HEK293 (cell line): ENCODE measurements at regions not wholly inside any gene's neighbourhood (a gene's known extent, or its start where the extent isn't known, plus 50 kb on each side); places are given as distances from the start of the nearest gene placed in this dataset.

Experiments
- CTCF ChIA-PET: fragments of 350-600 bp; formaldehyde crosslinking; extraction: SDS; loops from one replicate; lab custom pipeline; 2021; ENCODE audit warnings: antibody characterized with exemption; lab: Yijun Ruan, JAX
- POLR2A ChIA-PET: fragments of 300-600 bp; formaldehyde crosslinking; extraction: SDS; loops from one replicate; lab custom pipeline; 2020; ENCODE audit warnings: antibody characterized with exemption, inconsistent platforms; lab: Yijun Ruan, JAX
- H3K27ac ChIP-seq: fragments of 200-500 bp; sonication (Bioruptor generic); 2 replicates; pipeline ENCODE4 v1.5.1; 2014; ENCODE audit warnings: low read depth, low read length, control low read depth, inconsistent platforms; ENCODE audit errors: extremely low read depth
- H3K36me3 ChIP-seq, 2 experiments: fragments of 200-500 bp in 1 of 2; sonication (Bioruptor generic) in 1 of 2; 1 replicate in 1 of 2; 2 replicates in 1 of 2; pipeline ENCODE4 v1.5.1; 2014 to 2017; ENCODE audit warnings: inconsistent platforms in 2 of 2, low read length in 2 of 2; ENCODE audit not compliant: control insufficient read depth in 2 of 2, insufficient read depth in 1 of 2
- H3K4me1 ChIP-seq: fragments of 200-500 bp; sonication (Bioruptor generic); 2 replicates; pipeline ENCODE4 v1.5.1; 2014; ENCODE audit warnings: mild to moderate bottlenecking, low read length, inconsistent platforms; ENCODE audit not compliant: control insufficient read depth, insufficient read depth
- H3K4me3 ChIP-seq: 2 replicates; pipeline ENCODE4 v1.5.1; 2011; ENCODE audit warnings: low read depth, mild to moderate bottlenecking, control low read depth, low read length, moderate library complexity
- H3K9me3 ChIP-seq: fragments of 200-500 bp; sonication (Bioruptor generic); 2 replicates; pipeline ENCODE4 v1.5.1; 2014; ENCODE audit warnings: low read depth, low read length, inconsistent platforms; ENCODE audit not compliant: control insufficient read depth, insufficient read depth
- BCL11A ChIP-seq: fragments of 450-650 bp; formaldehyde crosslinking; IDR thresholded peaks from 2 replicates; pipeline ENCODE4 v1.5.1; 2016; ENCODE audit warnings: low read depth, missing biosample characterization, missing genetic modification characterization
- HOXD13 ChIP-seq: sonication (generic); formaldehyde crosslinking; IDR thresholded peaks from 2 replicates; pipeline ENCODE4 v1.8.0; 2022; ENCODE audit warnings: missing genetic modification reagents, borderline replicate concordance
- KLF1 ChIP-seq: fragments of 450-650 bp; formaldehyde crosslinking; IDR thresholded peaks from 2 replicates; pipeline ENCODE4 v1.5.1; 2016; ENCODE audit warnings: missing biosample characterization, missing genetic modification characterization
- MYNN ChIP-seq: fragments of 450-650 bp; formaldehyde crosslinking; IDR thresholded peaks from 2 replicates; pipeline ENCODE4 v1.5.1; 2016; ENCODE audit warnings: missing biosample characterization, missing genetic modification characterization, borderline replicate concordance
- MZF1 ChIP-seq: fragments of 450-650 bp; formaldehyde crosslinking; IDR thresholded peaks from 2 replicates; pipeline ENCODE4 v1.5.1; 2017; ENCODE audit warnings: missing biosample characterization, missing genetic modification characterization, borderline replicate concordance
- OSR2 ChIP-seq: fragments of 450-650 bp; formaldehyde crosslinking; IDR thresholded peaks from 2 replicates; pipeline ENCODE4 v1.5.1; 2016; ENCODE audit warnings: missing biosample characterization, missing genetic modification characterization
- PRDM6 ChIP-seq: fragments of 450-650 bp; formaldehyde crosslinking; IDR thresholded peaks from 2 replicates; pipeline ENCODE4 v1.5.1; 2017; ENCODE audit warnings: missing biosample characterization, missing genetic modification characterization
- SETDB1 ChIP-seq: IDR thresholded peaks from one replicate; pipeline ENCODE4 v1.6.1; 2017; ENCODE audit warnings: mild to moderate bottlenecking, low read length, moderate library complexity, mixed read lengths; ENCODE audit not compliant: insufficient read length
- WT1 ChIP-seq: fragments of 450-650 bp; formaldehyde crosslinking; IDR thresholded peaks from 2 replicates; pipeline ENCODE4 v1.5.1; 2016; ENCODE audit warnings: missing biosample characterization, missing genetic modification characterization
- ZBTB10 ChIP-seq: fragments of 450-650 bp; formaldehyde crosslinking; IDR thresholded peaks from 2 replicates; pipeline ENCODE4 v1.5.1; 2016; ENCODE audit warnings: missing biosample characterization, missing genetic modification characterization
- ZBTB6 ChIP-seq: fragments of 450-650 bp; formaldehyde crosslinking; IDR thresholded peaks from 2 replicates; pipeline ENCODE4 v1.5.1; 2017; ENCODE audit warnings: missing biosample characterization, missing genetic modification characterization
- ZIC2 ChIP-seq: fragments of 450-650 bp; formaldehyde crosslinking; IDR thresholded peaks from 2 replicates; pipeline ENCODE4 v1.5.1; 2016; ENCODE audit warnings: missing biosample characterization, missing genetic modification characterization
- ZNF169 ChIP-seq: fragments of 450-650 bp; formaldehyde crosslinking; IDR thresholded peaks from 2 replicates; pipeline ENCODE4 v1.5.1; 2016; ENCODE audit warnings: missing biosample characterization, missing genetic modification characterization
- ZNF175 ChIP-seq: fragments of 450-650 bp; formaldehyde crosslinking; IDR thresholded peaks from 2 replicates; pipeline ENCODE4 v1.5.1; 2016; ENCODE audit warnings: missing biosample characterization, missing genetic modification characterization
- ZNF202 ChIP-seq: fragments of 450-650 bp; formaldehyde crosslinking; IDR thresholded peaks from 2 replicates; pipeline ENCODE4 v1.5.1; 2016; ENCODE audit warnings: missing biosample characterization, missing genetic modification characterization, borderline replicate concordance
- ZNF211 ChIP-seq: fragments of 450-650 bp; formaldehyde crosslinking; IDR thresholded peaks from 2 replicates; pipeline ENCODE4 v1.5.1; 2016; ENCODE audit warnings: low read depth, missing biosample characterization, missing genetic modification characterization
- ZNF292 ChIP-seq: fragments of 450-650 bp; formaldehyde crosslinking; IDR thresholded peaks from 2 replicates; pipeline ENCODE4 v1.5.1; 2016; ENCODE audit warnings: low read depth, missing biosample characterization, missing genetic modification characterization, borderline replicate concordance
- ZNF362 ChIP-seq: fragments of 450-650 bp; formaldehyde crosslinking; IDR thresholded peaks from 2 replicates; pipeline ENCODE4 v1.5.1; 2016; ENCODE audit warnings: missing biosample characterization, missing genetic modification characterization
- ZNF416 ChIP-seq: fragments of 450-650 bp; formaldehyde crosslinking; IDR thresholded peaks from 2 replicates; pipeline ENCODE4 v1.5.1; 2016; ENCODE audit warnings: missing biosample characterization, missing genetic modification characterization
- ZNF514 ChIP-seq: fragments of 450-650 bp; formaldehyde crosslinking; IDR thresholded peaks from 2 replicates; pipeline ENCODE4 v1.5.1; 2016; ENCODE audit warnings: missing biosample characterization, missing genetic modification characterization
- ZNF571 ChIP-seq: fragments of 450-650 bp; formaldehyde crosslinking; IDR thresholded peaks from 2 replicates; pipeline ENCODE4 v1.5.0; 2017; ENCODE audit warnings: missing biosample characterization, missing genetic modification characterization
- ZNF624 ChIP-seq: fragments of 450-650 bp; formaldehyde crosslinking; IDR thresholded peaks from 2 replicates; pipeline ENCODE4 v1.5.1; 2017; ENCODE audit warnings: missing biosample characterization, missing genetic modification characterization
- ZNF645 ChIP-seq: fragments of 450-650 bp; formaldehyde crosslinking; IDR thresholded peaks from 2 replicates; pipeline ENCODE4; 2016; ENCODE audit warnings: missing biosample characterization, missing genetic modification characterization
- ZNF692 ChIP-seq: fragments of 450-650 bp; formaldehyde crosslinking; IDR thresholded peaks from 2 replicates; pipeline ENCODE4 v1.5.1; 2016; ENCODE audit warnings: missing biosample characterization, missing genetic modification characterization
- ZNF747 ChIP-seq: fragments of 450-650 bp; formaldehyde crosslinking; IDR thresholded peaks from 2 replicates; pipeline ENCODE4 v1.5.1; 2016; ENCODE audit warnings: missing biosample characterization, missing genetic modification characterization
- ZNF776 ChIP-seq: fragments of 450-650 bp; formaldehyde crosslinking; IDR thresholded peaks from 2 replicates; pipeline ENCODE4 v1.5.0; 2017; ENCODE audit warnings: missing biosample characterization, missing genetic modification characterization, borderline replicate concordance
- ZNF792 ChIP-seq: fragments of 450-650 bp; formaldehyde crosslinking; IDR thresholded peaks from 2 replicates; pipeline ENCODE4 v1.5.1; 2016; ENCODE audit warnings: missing biosample characterization, missing genetic modification characterization
- ZSCAN18 ChIP-seq: fragments of 450-650 bp; formaldehyde crosslinking; IDR thresholded peaks from 2 replicates; pipeline ENCODE4 v1.5.1; 2016; ENCODE audit warnings: missing biosample characterization, missing genetic modification characterization

- TF ChIP-seq ZNF692 (tag by site-specific recombination), result no peak
- no peak for TF ChIP-seq ZNF175 (tag by site-specific recombination)
- TF ChIP-seq ZNF645, result no peak
- no peak for TF ChIP-seq ZNF792
- no peak for TF ChIP-seq KLF1 (tag by site-specific recombination)
- TF ChIP-seq ZSCAN18 (tag by site-specific recombination), result no peak
- TF ChIP-seq MYNN (tag by site-specific recombination), result no peak
- no peak for TF ChIP-seq ZNF514 (tag by site-specific recombination)
- no peak for TF ChIP-seq ZNF747 (tag by site-specific recombination)
Observed at GRCh38 chr4:59249110-59249509, 1951.0 kb upstream of the ADGRL3 start (continued).

- Histone ChIP-seq H3K4me3 (no peak overlapping the region), H3K36me3 (no peaks in the 10 kb centered on the region), H3K27ac (no peak overlapping the region), H3K9me3 (no peaks in the 10 kb centered on the region), H3K4me1 (no peaks in the 10 kb centered on the region)
- no peak for TF ChIP-seq WT1
- TF ChIP-seq ZBTB6 (tag by site-specific recombination), result no peak
- no peak for TF ChIP-seq PRDM6 (tag by site-specific recombination)
- no peak for TF ChIP-seq ZBTB10 (tag by site-specific recombination)
- no peak for TF ChIP-seq ZNF624
- no peak for TF ChIP-seq SETDB1
- TF ChIP-seq ZNF202 (tag by site-specific recombination), result no peak
- no peak for TF ChIP-seq MZF1
- no peak for TF ChIP-seq ZIC2
- TF ChIP-seq ZNF416, result no peak
- no peak for TF ChIP-seq ZNF362
- TF ChIP-seq ZNF571 (tag by site-specific recombination), result no peak
- no peak for TF ChIP-seq BCL11A (tag by site-specific recombination)
- TF ChIP-seq ZNF211 (tag by site-specific recombination), result no peak
- no peak for TF ChIP-seq ZNF169 (tag by site-specific recombination)
- no peak for TF ChIP-seq OSR2
- TF ChIP-seq ZNF292, result no peak
- no peak for TF ChIP-seq HOXD13
- TF ChIP-seq ZNF776 (tag by site-specific recombination), result no peak
- ChIA-PET CTCF (interaction anchor here (0.6 kb wide), 1 partner anchor 670 kb away, joined by 5 read pairs; no protein-coding TSS in a partner anchor), POLR2A (no interaction called here)
Observed at GRCh38 chr4:59258002-59258401, 1942.1 kb upstream of the ADGRL3 start.
